HG02973 (cell line): ENCODE measurements at regions not wholly inside any gene's neighbourhood (a gene's known extent, or its start where the extent isn't known, plus 50 kb on each side); places are given as distances from the start of the nearest gene placed in this dataset.
"Not testable (repeated sequence)": the region's sequence is repeated elsewhere in the genome, so short reads cannot be mapped to it uniquely, and the experiment has no call there.

ENCODE experiments used
- ATAC-seq: cut with Tn5 transposase; IDR thresholded peaks from one replicate; pipeline ENCODE4 v1.9.1; 2021; ENCODE audit warnings: moderate library complexity; ENCODE audit not compliant: unreplicated experiment

- ATAC-seq: no peak
Observed at GRCh38 chr7:39758234-39758970, 135.0 kb downstream of the RALA start.

DNA sequence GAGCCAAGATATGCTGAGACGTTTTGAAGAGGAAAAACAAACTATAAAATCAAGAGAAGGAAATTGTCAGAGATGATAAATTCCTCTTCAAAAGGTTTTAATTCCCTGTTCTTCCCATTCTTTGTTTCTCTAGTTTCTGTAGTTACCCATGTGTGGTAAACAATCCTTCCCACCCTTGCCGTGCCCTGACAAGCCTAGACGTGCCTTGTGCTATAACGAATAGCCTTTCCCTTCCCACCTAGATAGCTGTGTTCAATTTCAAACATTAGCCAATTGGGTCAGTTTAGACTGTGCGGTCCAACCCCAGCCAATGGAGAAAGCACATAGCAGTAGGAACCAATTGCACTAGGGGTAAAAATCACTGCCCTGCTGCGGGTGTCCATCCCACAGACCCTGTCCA is 138.1 kb downstream of the RALA start:
- ATAC-seq: no peak

GRCh38 chr7:39762466-39762865 is 139.1 kb downstream of the RALA start:
- not testable (repeated sequence) for ATAC-seq

- not testable (repeated sequence) for ATAC-seq
Observed at GRCh38 chr7:39762881-39763280, 139.5 kb downstream of the RALA start.

GRCh38 chr7:39765833-39766232 is 142.5 kb downstream of the RALA start:
- ATAC-seq: not testable (repeated sequence)

- not testable (repeated sequence) for ATAC-seq
Observed at GRCh38 chr7:39768439-39768838, 145.1 kb downstream of the RALA start.

GRCh38 chr7:39774341-39774851 is 151.0 kb downstream of the RALA start:
- not testable (repeated sequence) for ATAC-seq

DNA sequence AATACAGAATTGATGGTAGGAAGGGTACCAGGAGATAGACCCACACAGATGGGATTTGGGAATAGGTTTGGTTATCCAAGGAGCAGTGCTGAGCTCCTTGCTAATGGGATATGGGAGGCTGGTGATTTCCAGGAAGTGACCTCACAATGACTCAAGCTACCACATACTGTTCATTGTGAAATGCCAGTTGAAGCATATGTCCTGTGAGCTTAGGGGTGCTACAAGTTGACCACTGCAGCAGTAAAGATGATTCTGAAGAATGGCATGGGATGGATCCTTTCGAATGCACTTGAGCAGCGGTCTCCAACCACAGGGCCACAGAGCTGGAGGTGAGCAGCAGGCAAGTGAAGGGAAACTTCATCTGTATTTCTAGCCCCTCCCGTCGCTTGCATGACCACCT is 158.2 kb downstream of the RALA start:
- not testable (repeated sequence) for ATAC-seq

DNA sequence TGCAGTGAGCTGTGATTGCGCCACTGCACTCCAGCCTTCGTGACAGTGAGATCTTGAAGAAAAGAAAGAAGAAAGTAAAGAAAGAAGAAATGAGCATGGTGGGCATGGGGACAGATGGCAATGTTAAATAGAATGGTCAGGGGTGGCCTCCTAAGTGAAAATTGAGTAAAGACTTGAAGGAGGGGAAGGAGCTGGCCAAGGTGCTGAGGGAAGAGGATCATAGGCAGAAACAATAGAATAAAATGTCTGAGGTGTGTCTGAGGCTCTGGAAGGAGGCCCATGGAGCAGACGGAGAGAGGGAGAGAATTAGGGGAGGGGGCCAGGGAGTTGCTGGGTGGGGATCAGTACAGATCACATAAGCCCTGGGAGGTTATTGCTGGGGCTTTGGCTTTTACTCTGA is 163.1 kb downstream of the RALA start:
- ATAC-seq: not testable (repeated sequence)

GRCh38 chr7:39791035-39791434 is 159.0 kb upstream of the CDK13 start:
- ATAC-seq: not testable (repeated sequence)

DNA sequence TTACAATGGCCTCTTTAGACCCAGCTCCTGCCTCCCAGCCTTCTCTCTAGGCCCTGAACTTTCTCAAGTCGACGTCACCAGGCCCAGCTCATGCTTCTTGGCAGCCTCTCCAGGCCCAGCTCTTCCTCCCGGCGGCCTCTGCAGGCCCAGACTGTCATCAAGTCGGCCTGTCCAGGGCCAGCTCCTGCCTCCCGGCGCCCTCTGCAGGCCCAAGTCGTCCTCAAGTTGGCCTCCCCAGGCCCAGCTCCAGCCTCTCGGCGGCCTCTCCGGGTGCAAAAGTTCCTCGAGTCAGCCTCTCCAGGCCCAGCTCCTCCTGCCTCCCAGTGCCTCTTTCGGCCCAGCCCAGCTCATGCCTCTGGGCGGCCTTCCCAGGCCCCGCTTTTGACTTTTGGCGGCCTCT is 158.1 kb upstream of the CDK13 start:
- not testable (repeated sequence) for ATAC-seq

DNA sequence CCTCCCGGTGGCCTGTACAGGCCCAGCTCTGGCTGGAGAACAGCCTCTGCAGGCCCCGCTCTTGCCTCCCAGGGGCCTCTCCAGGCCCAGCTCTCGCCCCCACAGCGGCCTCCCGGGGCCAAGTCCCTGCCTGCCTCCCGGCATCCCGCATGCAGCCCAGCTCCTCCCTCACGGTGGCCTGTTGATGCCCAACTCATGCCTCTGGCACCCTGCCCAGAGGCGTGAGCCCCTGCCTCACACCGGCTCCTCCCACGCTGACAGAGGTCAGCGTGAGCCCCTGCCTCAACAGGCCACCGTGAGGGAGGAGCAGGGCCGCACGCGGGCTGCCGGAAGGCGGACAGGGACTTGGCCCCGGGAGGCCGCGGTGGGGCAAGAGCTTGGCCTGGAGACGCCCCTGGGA is 157.0 kb upstream of the CDK13 start:
- ATAC-seq: not testable (repeated sequence)

- not testable (repeated sequence) for ATAC-seq
Observed at GRCh38 chr7:39793851-39794250, 156.2 kb upstream of the CDK13 start.

DNA sequence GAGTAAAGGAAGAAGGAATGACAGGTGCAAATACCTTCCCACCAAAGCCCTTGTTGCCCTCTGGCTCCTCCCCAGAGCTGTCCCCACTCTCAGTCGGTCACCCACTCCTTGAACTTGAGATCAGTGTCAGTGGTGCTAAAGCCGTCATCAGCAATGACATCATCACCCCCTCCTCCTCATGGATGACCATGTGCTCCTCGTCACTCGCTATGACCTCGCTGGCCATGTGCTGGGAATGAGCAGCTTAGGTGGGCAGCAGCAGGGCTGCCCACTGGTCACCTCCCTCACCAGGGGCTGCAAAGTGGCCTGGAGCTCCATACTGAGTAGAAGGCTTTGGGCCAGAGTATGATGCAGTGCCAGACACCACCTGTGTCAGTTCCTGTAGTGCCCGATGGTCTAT is 153.1 kb upstream of the CDK13 start:
- ATAC-seq: not testable (repeated sequence)

- not testable (repeated sequence) for ATAC-seq
Observed at GRCh38 chr7:39798077-39798476, 152.0 kb upstream of the CDK13 start.

- ATAC-seq: no peak
Observed at GRCh38 chr7:39808796-39809481, 141.1 kb upstream of the CDK13 start.

- no peak for ATAC-seq
Observed at GRCh38 chr7:39810204-39810642, 139.8 kb upstream of the CDK13 start.

DNA sequence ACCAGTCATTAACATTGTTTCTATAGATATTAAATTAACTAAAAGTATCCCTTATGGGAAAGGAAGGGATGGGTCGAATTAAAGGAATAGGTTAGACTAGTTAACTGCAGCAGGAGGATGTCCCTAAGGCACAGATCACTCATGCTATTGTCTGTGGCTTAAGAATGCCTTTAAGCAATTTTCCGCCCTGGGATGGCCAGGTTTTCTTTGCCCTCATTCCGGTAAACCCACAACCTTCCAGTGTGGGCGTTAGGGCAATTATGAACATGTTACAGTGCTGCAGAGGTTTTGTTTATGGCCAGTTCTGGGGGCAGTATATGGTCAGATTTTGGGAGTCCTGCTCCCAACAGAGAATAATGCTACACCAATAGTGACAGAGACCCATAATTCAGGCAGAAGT is 139.3 kb upstream of the CDK13 start:
- no peak for ATAC-seq

GRCh38 chr7:39811161-39811614 is 138.9 kb upstream of the CDK13 start:
- no peak for ATAC-seq

DNA sequence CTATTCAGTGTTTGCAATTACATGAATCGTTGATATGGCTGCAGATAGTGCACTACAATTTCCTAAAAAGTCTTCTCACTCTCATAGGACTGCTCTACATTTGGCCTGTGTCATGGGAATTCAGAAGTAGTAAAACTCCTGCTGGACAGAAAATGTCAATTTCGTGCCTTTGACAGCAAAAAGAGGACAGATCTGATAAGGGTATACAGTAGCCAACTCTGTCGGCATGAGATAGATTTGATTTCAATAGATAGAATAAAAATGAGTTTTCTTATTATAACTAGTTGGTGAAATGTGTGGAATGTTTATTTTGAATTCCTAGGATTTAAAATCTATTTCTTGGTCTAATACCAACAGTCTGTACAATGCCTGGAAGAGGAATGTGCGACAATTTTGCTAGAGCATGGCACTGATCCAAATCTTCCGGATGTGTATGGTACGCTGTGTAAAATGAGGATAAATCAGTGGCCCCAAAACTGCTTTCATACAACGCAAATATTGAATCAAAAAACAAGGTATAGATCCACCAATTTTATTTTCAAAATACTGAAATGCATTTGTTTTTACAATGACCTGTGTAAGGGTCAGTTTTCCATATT is 133.5 kb upstream of the CDK13 start:
- ATAC-seq: no peak

DNA sequence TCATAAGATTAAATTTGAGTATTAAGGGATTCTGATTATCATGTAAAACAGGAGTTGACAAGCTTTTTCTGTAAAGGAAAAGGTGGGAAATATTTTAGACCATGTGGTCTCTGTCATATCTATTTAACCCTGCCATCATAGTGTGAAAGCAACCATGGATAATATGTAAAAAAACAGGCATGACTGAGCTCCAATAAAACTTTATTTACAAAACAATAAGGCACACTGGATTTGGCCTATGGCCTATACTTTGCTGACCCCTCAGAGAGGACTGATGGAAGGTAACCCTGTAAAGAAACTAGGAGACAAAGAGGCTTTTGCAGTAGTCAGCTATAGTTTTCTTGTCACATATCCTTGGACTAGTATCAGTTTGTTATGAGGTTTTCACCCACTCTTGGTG is 130.5 kb upstream of the CDK13 start:
- no peak for ATAC-seq
